Left ventricle myocardium inferior (tissue), 1 donor: ENCODE measurements at regions not wholly inside any gene's neighbourhood (a gene's known extent, or its start where the extent isn't known, plus 50 kb on each side); places are given as distances from the start of the nearest gene placed in this dataset.

Source experiments
- DNase-seq: peaks from one replicate; pipeline ENCODE4 v3.0.0-alpha.2; 2020
- H3K27ac ChIP-seq: fragments of 200-600 bp; replicated peaks from 2 replicates; pipeline ENCODE4 v1.8.0; 2021
- H3K27me3 ChIP-seq: fragments of 200-600 bp; 2 replicates; pipeline ENCODE4 v1.8.0; 2021; ENCODE audit warnings: low read depth
- H3K36me3 ChIP-seq: fragments of 200-600 bp; 2 replicates; pipeline ENCODE4 v1.8.0; 2021
- H3K4me1 ChIP-seq: fragments of 200-600 bp; 2 replicates; pipeline ENCODE4 v1.8.0; 2021
- H3K4me3 ChIP-seq: fragments of 200-600 bp; 2 replicates; pipeline ENCODE4 v1.8.0; 2021; ENCODE audit warnings: mild to moderate bottlenecking, moderate library complexity
- H3K9me3 ChIP-seq: fragments of 200-600 bp; replicated peaks from 2 replicates; pipeline ENCODE4 v1.8.0; 2021
- intact Hi-C: fragments of 100-400 bp; cut with micrococcal nuclease; formaldehyde crosslinking; loops from one replicate; pipeline ENCODE4 v1.11.0; 2022
- TF ChIP-seq, protein P1 (sequence below): fragments of 200-600 bp; IDR thresholded peaks from 2 replicates; pipeline ENCODE4 v1.8.0; 2021; ENCODE audit warnings: antibody characterized with exemption, mild to moderate bottlenecking, borderline replicate concordance
- donor health status: DM: no; HTN: yes; CAD: no; lungs with severe emphysema.

DNA sequence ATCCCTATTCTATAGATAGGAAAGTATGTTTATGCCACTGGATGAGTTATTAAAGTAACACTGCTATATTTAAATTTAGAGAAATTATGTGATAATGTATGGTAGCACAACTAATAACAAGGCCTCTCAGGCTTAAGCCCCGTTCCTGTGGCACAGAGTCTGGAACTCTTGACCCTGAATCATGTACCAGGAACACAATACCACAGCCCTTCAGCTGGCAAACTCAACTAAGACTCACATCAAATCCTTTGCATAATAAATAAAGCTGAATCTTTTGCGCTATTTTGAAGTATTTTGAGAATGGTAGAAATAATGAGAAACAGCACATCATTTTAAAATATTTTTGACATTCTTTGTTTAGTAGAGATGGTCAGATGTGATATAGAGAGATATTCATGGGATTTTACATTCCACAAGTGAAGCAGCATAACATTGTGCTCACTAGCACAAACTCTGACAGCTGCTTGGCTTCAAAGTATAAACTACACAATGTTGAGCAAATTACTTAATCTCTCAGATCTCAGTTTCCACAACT lies 478.4 kb upstream of the FAM241A start:
- intact Hi-C loops = no loop called here
- TF ChIP-seq, protein P1, sequence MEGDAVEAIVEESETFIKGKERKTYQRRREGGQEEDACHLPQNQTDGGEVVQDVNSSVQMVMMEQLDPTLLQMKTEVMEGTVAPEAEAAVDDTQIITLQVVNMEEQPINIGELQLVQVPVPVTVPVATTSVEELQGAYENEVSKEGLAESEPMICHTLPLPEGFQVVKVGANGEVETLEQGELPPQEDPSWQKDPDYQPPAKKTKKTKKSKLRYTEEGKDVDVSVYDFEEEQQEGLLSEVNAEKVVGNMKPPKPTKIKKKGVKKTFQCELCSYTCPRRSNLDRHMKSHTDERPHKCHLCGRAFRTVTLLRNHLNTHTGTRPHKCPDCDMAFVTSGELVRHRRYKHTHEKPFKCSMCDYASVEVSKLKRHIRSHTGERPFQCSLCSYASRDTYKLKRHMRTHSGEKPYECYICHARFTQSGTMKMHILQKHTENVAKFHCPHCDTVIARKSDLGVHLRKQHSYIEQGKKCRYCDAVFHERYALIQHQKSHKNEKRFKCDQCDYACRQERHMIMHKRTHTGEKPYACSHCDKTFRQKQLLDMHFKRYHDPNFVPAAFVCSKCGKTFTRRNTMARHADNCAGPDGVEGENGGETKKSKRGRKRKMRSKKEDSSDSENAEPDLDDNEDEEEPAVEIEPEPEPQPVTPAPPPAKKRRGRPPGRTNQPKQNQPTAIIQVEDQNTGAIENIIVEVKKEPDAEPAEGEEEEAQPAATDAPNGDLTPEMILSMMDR = no peak
- H3K27me3 ChIP-seq = no peaks in the 10 kb centered on the region
- no peaks in the 10 kb centered on the region for H3K4me1 ChIP-seq
- H3K4me3 ChIP-seq = no peak overlapping the region
- no peaks in the 10 kb centered on the region for H3K9me3 ChIP-seq
- DNase-seq = no peak
- no peaks in the 10 kb centered on the region for H3K36me3 ChIP-seq
- H3K27ac ChIP-seq = no peak overlapping the region

DNA sequence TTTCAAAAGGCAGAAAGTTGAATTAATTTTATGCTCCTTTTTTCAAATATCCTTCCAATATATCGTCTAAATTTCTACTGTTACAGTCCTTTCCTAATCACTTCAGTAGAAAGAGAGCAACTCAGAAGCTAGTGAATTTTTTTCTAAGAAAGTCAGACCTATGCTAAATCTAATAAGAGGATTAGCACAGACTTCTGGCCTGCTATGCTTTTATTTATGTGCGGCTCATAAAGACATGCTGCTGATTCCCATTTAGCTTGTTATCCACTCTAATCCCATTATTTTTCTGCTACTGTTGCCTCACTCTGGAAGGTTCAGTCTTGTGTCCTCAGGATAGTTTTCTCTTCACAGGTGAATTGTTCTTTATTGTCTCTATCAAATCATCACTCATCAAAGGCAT lies 473.5 kb upstream of the FAM241A start:
- no peaks in the 10 kb centered on the region for H3K9me3 ChIP-seq
- no peaks in the 10 kb centered on the region for H3K4me1 ChIP-seq
- intact Hi-C loops = no loop called here
- DNase-seq = no peak
- no peaks in the 10 kb centered on the region for H3K36me3 ChIP-seq
- TF ChIP-seq, protein P1 = no peak
- H3K27me3 ChIP-seq = no peaks in the 10 kb centered on the region
- H3K27ac ChIP-seq = no peak overlapping the region
- H3K4me3 ChIP-seq = no peak overlapping the region

DNA sequence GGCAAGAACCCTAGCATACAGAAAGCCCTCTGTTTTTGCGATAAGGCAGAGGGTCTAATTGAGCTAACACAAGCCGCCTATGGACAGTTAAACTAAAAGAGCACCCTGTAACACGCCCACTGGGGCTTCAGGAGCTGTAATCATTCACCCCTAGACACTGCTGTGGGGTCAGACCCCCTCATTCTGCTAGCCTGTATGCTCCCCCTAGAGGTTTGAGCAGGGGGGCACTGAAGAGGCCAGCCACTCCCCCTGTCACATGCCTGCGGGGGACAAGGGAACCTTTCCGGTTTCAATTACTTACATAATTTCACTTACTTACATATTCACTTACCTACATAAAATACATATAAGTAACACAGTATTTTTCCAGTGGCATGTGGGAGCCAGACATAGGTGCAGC lies 469.5 kb upstream of the FAM241A start:
- no peaks in the 10 kb centered on the region for H3K36me3 ChIP-seq
- intact Hi-C loops = no loop called here
- no peak overlapping the region for H3K4me3 ChIP-seq
- H3K9me3 ChIP-seq = no peaks in the 10 kb centered on the region
- no peaks in the 10 kb centered on the region for H3K27me3 ChIP-seq
- no peak overlapping the region for H3K27ac ChIP-seq
- TF ChIP-seq, protein P1 = no peak
- peaks cover 4% of the 10 kb centered on the region for H3K4me1 ChIP-seq
- DNase-seq = no peak

GRCh38 chr4:111676533-111676932 lies 468.7 kb upstream of the FAM241A start:
- peaks cover 4% of the 10 kb centered on the region for H3K4me1 ChIP-seq
- intact Hi-C loops = no loop called here
- H3K9me3 ChIP-seq = no peaks in the 10 kb centered on the region
- TF ChIP-seq, protein P1 = no peak
- no peak overlapping the region for H3K4me3 ChIP-seq
- H3K36me3 ChIP-seq = no peaks in the 10 kb centered on the region
- no peak for DNase-seq
- H3K27ac ChIP-seq = no peak overlapping the region
- H3K27me3 ChIP-seq = no peaks in the 10 kb centered on the region

DNA sequence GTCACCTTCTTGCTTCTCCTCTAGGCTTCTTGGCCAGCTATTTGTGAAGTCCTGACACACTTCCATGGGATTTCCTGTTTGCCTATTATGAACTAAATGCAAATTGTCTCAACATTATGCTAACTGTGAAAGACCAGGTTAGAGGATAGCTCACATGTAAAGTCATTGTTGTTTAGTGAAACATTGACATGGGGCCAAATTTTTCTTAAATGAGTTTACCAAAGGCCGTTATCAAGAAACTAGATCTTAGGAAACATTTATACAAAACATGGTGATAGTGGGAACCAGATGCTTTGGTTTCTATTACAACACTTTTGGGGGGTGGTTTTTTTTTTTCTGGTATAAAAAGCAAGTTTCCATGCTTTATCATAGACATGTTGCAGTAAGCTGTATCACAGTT lies 466.8 kb upstream of the FAM241A start:
- TF ChIP-seq, protein P1 = no peak

More for the DNA sequence above, 466.8 kb upstream of the FAM241A start:
- Histone ChIP-seq H3K9me3 (no peaks in the 10 kb centered on the region), H3K4me1 (peaks cover 4% of the 10 kb centered on the region), H3K4me3 (no peak overlapping the region), H3K36me3 (no peaks in the 10 kb centered on the region), H3K27me3 (no peaks in the 10 kb centered on the region), H3K27ac (no peak overlapping the region)
- intact Hi-C loops = no loop called here
- no peak for DNase-seq
